Spinal cord (tissue), 10 donors: ENCODE measurements at regions not wholly inside any gene's neighbourhood (a gene's known extent, or its start where the extent isn't known, plus 50 kb on each side); places are given as distances from the start of the nearest gene placed in this dataset. TPM values are rescaled to one million over a fixed set of nuclear protein-coding genes. Genes with fewer than 3 reads are reported as not detected.

Source experiments
- DNase-seq, 6 donors: peaks; one replicate each; pipeline versions ENCODE4 v3.0.0 to v3.0.0-alpha.2; 2013 to 2015; ENCODE audit warnings: low spot score in 6 of 6, low read depth in 4 of 6
- H3K27ac ChIP-seq: one replicate; pipeline ENCODE4 v1.5.1; 2013; ENCODE audit warnings: low read depth, low read length, control low read depth
- H3K27me3 ChIP-seq: one replicate; pipeline ENCODE4 v1.6.1; 2013; ENCODE audit warnings: low read length; ENCODE audit not compliant: control insufficient read depth, insufficient read depth
- H3K36me3 ChIP-seq: one replicate; pipeline ENCODE4 v1.6.1; 2013; ENCODE audit warnings: low read length; ENCODE audit not compliant: control insufficient read depth, insufficient read depth
- H3K4me1 ChIP-seq: one replicate; pipeline ENCODE4 v1.6.1; 2013; ENCODE audit warnings: low read length; ENCODE audit not compliant: control insufficient read depth, insufficient read depth
- H3K4me3 ChIP-seq: one replicate; pipeline ENCODE4 v1.5.1; 2013; ENCODE audit warnings: low read depth, low read length, control low read depth
- H3K9me3 ChIP-seq: one replicate; pipeline ENCODE4 v1.6.1; 2013; ENCODE audit warnings: low read length; ENCODE audit not compliant: control insufficient read depth, insufficient read depth
- WGBS: methylation state at CpG from one replicate; pipeline ENCODE4 v1.1.5; 2013; ENCODE audit warnings: missing lambda C conversion rate; ENCODE audit not compliant: insufficient coverage; 5-methylcytosine and 5-hydroxymethylcytosine counted together
- small RNA-seq: library from RNA; depleted of rRNA; stranded (forward); fragments of <200 nt; gene quantifications from one replicate; pipeline ENCODE3, GENCODE V24; 2014; ENCODE audit warnings: low replicate concordance
- donor health status: healthy.

GRCh38 chr12:24012528-24012927 lies 63.1 kb upstream of the SOX5 start:
- no peaks in the 10 kb centered on the region for H3K27me3 ChIP-seq
- H3K4me3 ChIP-seq, result no peak overlapping the region
- DNase-seq, result no peak
- no peak overlapping the region for H3K27ac ChIP-seq
- no peaks in the 10 kb centered on the region for H3K4me1 ChIP-seq
- no CpG with 5 or more reads among the region's 1 CpG for WGBS
- no peaks in the 10 kb centered on the region for H3K9me3 ChIP-seq
- no peaks in the 10 kb centered on the region for H3K36me3 ChIP-seq

- Histone ChIP-seq H3K4me3 (no peak overlapping the region), H3K36me3 (no peaks in the 10 kb centered on the region), H3K4me1 (no peaks in the 10 kb centered on the region), H3K27ac (no peak overlapping the region), H3K27me3 (no peaks in the 10 kb centered on the region), H3K9me3 (no peaks in the 10 kb centered on the region)
- peak in 3 of 6 donors; percentile 49 to 53 (median 51) for DNase-seq
- WGBS, result no CpG with 5 or more reads among the region's 3 CpGs
These were observed 62.5 kb upstream of the SOX5 start for GRCh38 chr12:24011927-24012507.

GRCh38 chr12:24008166-24008565 lies 58.7 kb upstream of the SOX5 start:
- Histone ChIP-seq H3K36me3 (no peaks in the 10 kb centered on the region), H3K4me3 (no peak overlapping the region), H3K4me1 (no peaks in the 10 kb centered on the region), H3K27me3 (no peaks in the 10 kb centered on the region), H3K27ac (no peak overlapping the region), H3K9me3 (no peaks in the 10 kb centered on the region)
- DNase-seq, result no peak
- WGBS, result no CpG with 5 or more reads among the region's 2 CpGs

Small RNA genes in the stretch of these regions (small RNA-seq; reads per million reads assigned to genes)
- gene MIR920, result not detected
- 8.6 reads per million, percentile 96 among the genes with 10 or more reads in this experiment for gene RN7SL38P
